ENCODE measurements at regions not wholly inside any gene's neighbourhood (a gene's known extent, or its start where the extent isn't known, plus 50 kb on each side); places are given as distances from the start of the nearest gene placed in this dataset.
A peak's percentile ranks its signal among the peaks of the same experiment; 100 is the strongest.

DNA sequence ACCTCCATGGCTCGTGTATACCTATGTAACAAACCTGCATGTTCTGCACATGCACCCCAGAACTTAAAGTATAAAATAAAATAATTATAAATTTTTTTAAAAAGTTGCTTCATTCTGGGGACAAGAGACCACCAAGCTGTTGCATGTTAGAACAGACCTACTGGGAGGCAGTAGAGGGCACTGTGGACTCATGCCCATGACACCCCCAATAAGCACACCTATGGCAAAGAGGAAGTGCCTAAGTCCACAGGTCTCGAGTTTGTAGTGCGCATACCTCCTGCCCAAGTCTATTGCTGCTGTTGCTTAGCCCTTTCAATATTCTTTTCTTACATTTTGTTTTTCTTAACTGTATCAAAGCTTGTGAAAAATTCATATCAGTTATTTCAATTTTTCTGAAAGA lies 267.9 kb upstream of the THBS1 start:
- TF ChIP-seq CTCF (IDR thresholded peaks at IDR 0.05; ENCODE audit: low read depth, low read length), result peak; percentile 65
- no peak for TF ChIP-seq EZH2phosphoT487 (IDR thresholded peaks at IDR 0.05; ENCODE audit: low read depth)

Data from OCI-LY3 (cell line).